ENCODE measurements at regions not wholly inside any gene's neighbourhood (a gene's known extent, or its start where the extent isn't known, plus 50 kb on each side); places are given as distances from the start of the nearest gene placed in this dataset.

GRCh38 chr1:5369223-5369622, 623.0 kb downstream of the NPHP4 start:
- no peak for DNase-seq
- 63% methylated on average over 1 of the region's 1 CpG; no CpG with 5 or more reads in 1 of the 2 donors for whole genome bisulfite sequencing, 2 donors (ENCODE audit: low coverage in 1 of 2)
- H3K36me3 ChIP-seq = no peaks in the 10 kb centered on the region
- H3K4me1 ChIP-seq = no peaks in the 10 kb centered on the region
- TF ChIP-seq EP300 (IDR thresholded peaks at IDR 0.05; ENCODE audit: low read depth) (no peak), POLR2AphosphoS5 (IDR thresholded peaks at IDR 0.05) (no peak), POLR2A (IDR thresholded peaks at IDR 0.05) (no peak), CTCF (IDR thresholded peaks at IDR 0.05) (no peak)
- in situ Hi-C loops (cut with MboI; ENCODE audit: low pct_ligation_motif_present in 1 of 4, low pct_unique_long_range_greater_than_20kb in 1 of 4, low sequenced_read_pairs in 3 of 4) (no loop called here), intact Hi-C loops (cut with DNase I; ENCODE audit: low total_unique reads) (no loop called here)
- H3K9me3 ChIP-seq = no peaks in the 10 kb centered on the region
- no peak overlapping the region for H3K27ac ChIP-seq
- H3K4me3 ChIP-seq = no peak overlapping the region
- H3K27me3 ChIP-seq = no peaks in the 10 kb centered on the region

- WGBS, 2 donors (ENCODE audit: low coverage in 1 of 2) = 61% methylated on average over 5 of the region's 5 CpGs; no CpG with 5 or more reads in 1 of the 2 donors
- no peaks in the 10 kb centered on the region for H3K36me3 ChIP-seq
- no peak overlapping the region for H3K4me3 ChIP-seq
- no peak for DNase-seq
- in situ Hi-C loops (cut with MboI; ENCODE audit: low pct_ligation_motif_present in 1 of 4, low pct_unique_long_range_greater_than_20kb in 1 of 4, low sequenced_read_pairs in 3 of 4) = no loop called here
- H3K9me3 ChIP-seq = no peaks in the 10 kb centered on the region
- H3K27ac ChIP-seq = no peak overlapping the region
- no peak for TF ChIP-seq POLR2AphosphoS5 (IDR thresholded peaks at IDR 0.05)
- TF ChIP-seq CTCF (IDR thresholded peaks at IDR 0.05) = no peak
- no peak for TF ChIP-seq EP300 (IDR thresholded peaks at IDR 0.05; ENCODE audit: low read depth)
- intact Hi-C loops (cut with DNase I; ENCODE audit: low total_unique reads) = no loop called here
- no peaks in the 10 kb centered on the region for H3K4me1 ChIP-seq
- H3K27me3 ChIP-seq = no peaks in the 10 kb centered on the region
These were observed 624.0 kb downstream of the NPHP4 start for GRCh38 chr1:5368201-5368600.

GRCh38 chr1:5367306-5367705, 624.9 kb downstream of the NPHP4 start:
- no peak for DNase-seq
- Histone ChIP-seq H3K4me1 (no peaks in the 10 kb centered on the region), H3K27ac (no peak overlapping the region), H3K4me3 (no peak overlapping the region), H3K36me3 (no peaks in the 10 kb centered on the region), H3K27me3 (no peaks in the 10 kb centered on the region), H3K9me3 (no peaks in the 10 kb centered on the region)
- intact Hi-C loops (cut with DNase I; ENCODE audit: low total_unique reads) (no loop called here), in situ Hi-C loops (cut with MboI; ENCODE audit: low pct_ligation_motif_present in 1 of 4, low pct_unique_long_range_greater_than_20kb in 1 of 4, low sequenced_read_pairs in 3 of 4) (no loop called here)
- no peak for TF ChIP-seq POLR2A (IDR thresholded peaks at IDR 0.05)
- TF ChIP-seq CTCF (IDR thresholded peaks at IDR 0.05) = no peak
- no peak for TF ChIP-seq EP300 (IDR thresholded peaks at IDR 0.05; ENCODE audit: low read depth)
- no peak for TF ChIP-seq POLR2AphosphoS5 (IDR thresholded peaks at IDR 0.05)
- 80% methylated on average over 6 of the region's 6 CpGs; no CpG with 5 or more reads in 1 of the 2 donors for WGBS, 2 donors (ENCODE audit: low coverage in 1 of 2)

- in situ Hi-C loops (cut with MboI; ENCODE audit: low pct_ligation_motif_present in 1 of 4, low pct_unique_long_range_greater_than_20kb in 1 of 4, low sequenced_read_pairs in 3 of 4) = no loop called here
These were observed 626.5 kb downstream of the NPHP4 start for GRCh38 chr1:5365751-5366150.

More at GRCh38 chr1:5365751-5366150, 626.5 kb downstream of the NPHP4 start:
- Histone ChIP-seq H3K4me3 (no peak overlapping the region), H3K4me1 (no peaks in the 10 kb centered on the region), H3K27ac (no peak overlapping the region), H3K27me3 (no peaks in the 10 kb centered on the region), H3K9me3 (no peaks in the 10 kb centered on the region), H3K36me3 (no peaks in the 10 kb centered on the region)
- DNase-seq = no peak
- intact Hi-C loops (cut with DNase I; ENCODE audit: low total_unique reads) = no loop called here
- TF ChIP-seq POLR2AphosphoS5 (IDR thresholded peaks at IDR 0.05) = no peak
- TF ChIP-seq CTCF (IDR thresholded peaks at IDR 0.05) = no peak
- TF ChIP-seq EP300 (IDR thresholded peaks at IDR 0.05; ENCODE audit: low read depth) = no peak
- TF ChIP-seq POLR2A (IDR thresholded peaks at IDR 0.05) = no peak
- 69% methylated on average over 5 of the region's 5 CpGs; no CpG with 5 or more reads in 1 of the 2 donors for WGBS, 2 donors (ENCODE audit: low coverage in 1 of 2)
